NCI-H2227 treated with DMSO at 0.1 percent for 48 hours (cell line): ENCODE measurements at regions not wholly inside any gene's neighbourhood (a gene's known extent, or its start where the extent isn't known, plus 50 kb on each side); places are given as distances from the start of the nearest gene placed in this dataset.

ENCODE experiments used
- DNase-seq: peaks from one replicate; lab custom pipeline; 2025; lab: John Stamatoyannopoulos, UW

- no peak for DNase-seq
Observed at GRCh38 chr3:64354221-64354620, 129.0 kb upstream of the PRICKLE2 start.

GRCh38 chr3:64353226-64353625 is 128.0 kb upstream of the PRICKLE2 start:
- no peak for DNase-seq

DNA sequence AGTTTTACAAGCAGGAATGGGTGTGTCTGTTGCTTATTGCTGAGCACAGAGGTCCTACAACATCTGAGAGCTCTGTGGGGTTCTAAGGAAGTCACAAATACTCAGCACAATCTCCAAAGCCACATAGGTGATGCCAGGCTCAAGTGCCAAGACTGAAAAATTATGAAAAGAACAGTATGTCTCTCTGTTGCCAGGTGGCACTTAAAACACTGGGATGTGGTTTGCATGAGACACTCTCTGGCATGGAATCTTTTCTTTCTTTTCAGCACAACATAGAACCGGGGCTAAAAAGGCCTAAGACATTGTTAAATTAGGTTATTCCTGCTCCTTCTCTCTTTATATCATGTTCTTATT is 127.3 kb upstream of the PRICKLE2 start:
- DNase-seq: no peak

DNA sequence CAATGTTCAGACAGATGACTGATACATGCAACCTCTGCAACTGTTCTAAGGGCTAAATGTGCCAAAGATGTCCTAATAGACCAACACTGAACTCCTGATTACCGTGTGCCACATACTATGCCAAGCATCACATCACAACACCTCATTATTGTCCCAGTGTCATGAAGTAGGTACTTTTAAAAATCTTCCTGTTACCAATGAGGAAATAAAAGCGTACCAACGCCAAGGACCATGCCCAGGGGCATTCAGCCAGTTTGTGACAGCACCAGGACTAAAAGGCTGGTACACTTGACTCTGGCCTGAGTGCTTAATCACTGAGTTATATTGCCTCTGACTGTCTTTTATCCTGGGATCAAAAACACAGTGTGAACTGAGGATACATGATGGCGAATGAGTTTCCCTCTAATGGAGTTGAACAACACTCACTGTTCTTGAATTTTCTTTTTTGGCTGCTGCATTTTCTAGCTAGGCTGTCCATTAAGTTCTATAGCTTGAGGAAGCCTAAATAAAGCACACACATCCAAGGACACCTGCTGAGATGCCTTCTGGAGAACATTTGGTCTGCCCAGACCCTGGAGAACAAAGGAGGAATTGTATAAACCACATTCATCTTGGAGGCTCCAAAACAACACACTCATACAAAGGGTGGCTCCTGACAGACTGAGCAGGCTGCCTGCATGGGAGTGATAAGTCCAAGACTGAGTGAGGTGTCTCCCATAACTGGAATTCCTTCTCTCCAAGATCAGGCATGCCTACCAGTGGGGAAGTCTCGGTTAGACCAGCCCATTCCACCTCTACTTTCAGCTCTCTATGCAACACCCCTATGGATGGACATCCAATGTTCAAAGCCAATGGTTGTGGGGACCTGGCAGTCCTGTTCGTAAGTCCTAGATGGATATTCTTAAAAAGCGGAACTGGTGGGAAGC is 126.7 kb upstream of the PRICKLE2 start:
- no peak for DNase-seq

DNA sequence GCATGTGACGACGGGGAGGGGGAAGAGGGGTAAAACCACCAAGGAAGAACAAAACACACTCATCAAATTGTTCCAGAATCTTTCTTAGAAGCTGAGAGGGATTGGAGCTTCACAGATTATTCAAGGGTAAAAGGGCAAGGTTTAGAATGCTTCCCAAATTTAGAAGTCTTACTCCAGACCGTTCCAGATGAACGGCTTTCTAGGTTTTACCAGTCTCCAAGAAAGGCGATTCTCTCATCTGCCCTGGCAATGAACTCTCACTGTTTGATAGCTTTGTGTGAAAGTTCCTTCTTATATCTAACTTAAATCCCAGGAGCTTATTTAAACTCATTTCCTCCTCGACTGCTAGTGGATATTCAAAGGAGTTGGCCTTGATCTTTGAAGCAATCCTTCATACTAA is 124.3 kb upstream of the PRICKLE2 start:
- DNase-seq: no peak

DNA sequence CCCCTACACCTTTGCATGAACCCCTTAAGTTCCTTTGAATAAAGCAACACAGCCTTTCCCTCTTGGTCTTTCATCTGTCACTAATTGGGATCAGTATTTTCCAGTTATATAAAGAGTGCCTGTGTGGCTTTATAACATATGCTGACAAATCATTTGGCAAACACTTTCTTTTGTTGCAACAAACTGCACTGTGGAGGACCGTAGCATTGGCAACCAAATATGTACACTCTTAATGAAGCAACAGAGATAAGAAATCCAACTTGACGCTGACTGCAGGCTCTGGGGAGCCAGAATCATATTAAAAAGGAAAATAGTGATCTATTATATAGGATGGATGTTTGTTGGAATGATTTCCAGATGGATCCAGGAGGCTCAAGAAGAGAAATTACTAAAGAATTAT is 120.1 kb upstream of the PRICKLE2 start:
- no peak for DNase-seq

- no peak for DNase-seq
Observed at GRCh38 chr3:64344721-64345207, 119.5 kb upstream of the PRICKLE2 start.

GRCh38 chr3:64343689-64344430 is 118.6 kb upstream of the PRICKLE2 start:
- DNase-seq: no peak

DNA sequence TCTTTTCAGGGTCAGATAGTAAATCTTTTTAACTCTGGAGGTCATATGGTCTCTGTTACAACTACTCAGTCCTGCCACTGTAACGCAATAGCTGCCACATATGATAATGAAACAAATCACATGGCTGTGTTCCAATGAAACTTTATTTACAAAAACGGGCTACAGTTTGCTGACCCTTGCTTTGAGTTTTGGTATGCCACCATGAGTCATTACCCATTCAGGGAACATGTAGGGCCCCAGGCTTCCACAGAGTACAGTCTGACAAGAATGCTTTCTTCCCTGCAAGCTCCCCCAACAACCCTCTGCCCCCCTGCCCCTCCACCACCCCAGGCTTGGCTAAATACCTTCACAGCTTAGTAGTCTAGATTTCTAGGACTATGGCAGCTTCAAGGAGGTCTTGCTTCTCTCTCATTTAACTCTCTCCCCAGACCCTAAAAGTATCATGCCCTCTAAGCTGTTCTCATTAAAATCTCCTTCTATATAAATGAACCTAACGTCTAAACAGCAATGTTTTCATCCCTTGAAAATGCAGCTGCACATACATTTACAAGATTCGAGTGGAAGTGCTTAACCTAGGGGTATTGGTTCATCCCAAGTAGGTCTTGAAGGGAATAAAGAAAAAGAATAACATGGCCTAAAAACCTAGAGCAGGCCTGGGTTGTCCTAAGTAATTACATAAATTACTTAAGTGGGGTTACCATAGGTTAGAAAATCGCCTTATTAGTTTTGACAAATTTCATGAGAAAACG is 117.8 kb upstream of the PRICKLE2 start:
- no peak for DNase-seq

DNA sequence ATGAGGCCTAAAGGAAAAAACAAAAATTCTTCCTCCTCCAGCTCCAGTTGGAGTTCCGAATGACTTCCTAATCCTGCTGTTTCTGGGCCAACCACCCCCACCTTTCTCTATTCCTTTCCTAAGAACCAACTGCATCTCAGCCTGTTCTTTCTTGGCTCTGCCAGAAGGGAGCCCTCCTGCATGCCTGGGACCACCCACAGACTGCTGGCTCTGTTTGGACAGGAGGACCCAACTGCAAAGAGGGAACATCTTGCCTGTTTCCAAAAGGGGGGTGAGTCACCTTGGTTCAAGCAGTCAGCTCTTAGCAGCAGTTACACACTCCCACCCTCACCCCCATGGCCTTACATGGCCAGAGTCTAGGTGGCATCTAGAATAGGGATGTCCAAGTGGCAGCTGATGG is 116.0 kb upstream of the PRICKLE2 start:
- DNase-seq: no peak

DNA sequence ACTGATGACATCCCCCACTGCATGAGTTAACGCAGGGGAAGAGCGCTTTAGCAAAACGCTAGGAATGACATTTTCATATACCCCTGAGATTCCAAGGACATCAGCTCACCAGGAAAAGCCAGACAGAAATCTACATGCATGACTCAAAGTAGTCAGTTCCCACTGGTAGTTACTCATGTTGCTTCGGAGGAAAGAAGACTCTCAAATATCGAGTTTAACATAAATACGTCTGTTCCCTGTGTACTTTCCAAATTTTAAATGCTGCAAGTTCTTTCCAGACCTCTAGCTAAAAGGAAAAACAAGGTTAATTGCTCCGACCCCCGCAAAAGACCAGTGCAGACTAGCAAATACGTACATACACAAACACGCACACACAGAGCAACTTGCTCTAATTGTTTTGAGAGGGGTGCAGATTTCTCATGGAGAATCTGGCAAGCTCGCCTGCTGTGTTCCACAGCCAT is 115.4 kb upstream of the PRICKLE2 start:
- DNase-seq: peak; percentile 47

- DNase-seq: no peak
Observed at GRCh38 chr3:64336488-64336887, 111.2 kb upstream of the PRICKLE2 start.

- DNase-seq: peak; percentile 30
Observed at GRCh38 chr3:64332459-64333350, 107.4 kb upstream of the PRICKLE2 start.

DNA sequence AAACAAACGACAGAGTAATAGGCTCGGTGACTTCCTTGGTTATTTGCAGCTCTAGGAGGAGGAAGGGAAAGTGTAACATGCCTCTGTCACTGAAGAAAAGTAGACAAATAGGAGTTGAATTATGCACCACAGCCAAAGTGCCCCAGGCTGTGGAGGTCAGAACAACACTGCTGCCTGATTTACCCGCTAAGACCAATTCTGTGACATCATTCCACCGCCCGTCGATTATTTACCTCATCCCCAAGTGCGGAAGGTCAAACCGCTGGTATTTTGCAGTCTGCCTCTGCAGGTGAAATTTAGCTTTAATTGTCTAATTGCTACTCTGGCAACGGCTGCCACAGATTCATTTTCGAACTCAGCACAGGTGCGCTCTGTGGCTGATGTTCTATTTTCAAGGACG is 106.3 kb upstream of the PRICKLE2 start:
- DNase-seq: peak; percentile 51

DNA sequence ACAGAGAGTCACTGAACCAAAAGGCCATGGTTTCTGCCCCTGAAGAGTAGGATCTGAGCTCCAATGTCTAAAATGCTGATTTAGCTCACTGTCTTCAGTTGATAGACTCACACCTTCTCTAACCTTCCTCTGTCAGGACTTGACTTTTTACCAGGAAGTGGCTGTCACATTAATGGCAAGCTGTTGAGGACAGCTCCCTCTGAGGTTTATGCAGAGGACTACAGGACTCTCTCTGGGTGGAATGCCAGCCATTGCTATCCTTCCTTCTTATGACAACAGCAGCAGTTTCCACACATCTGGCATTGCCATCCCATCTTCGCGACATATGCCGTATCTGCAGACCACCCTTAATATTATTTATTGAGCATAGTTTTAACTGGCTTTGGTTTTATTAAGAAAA is 103.8 kb upstream of the PRICKLE2 start:
- DNase-seq: no peak

- DNase-seq: no peak
Observed at GRCh38 chr3:64327100-64327804, 102.0 kb upstream of the PRICKLE2 start.

- no peak for DNase-seq
Observed at GRCh38 chr3:64321747-64322146, 96.5 kb upstream of the PRICKLE2 start.

DNA sequence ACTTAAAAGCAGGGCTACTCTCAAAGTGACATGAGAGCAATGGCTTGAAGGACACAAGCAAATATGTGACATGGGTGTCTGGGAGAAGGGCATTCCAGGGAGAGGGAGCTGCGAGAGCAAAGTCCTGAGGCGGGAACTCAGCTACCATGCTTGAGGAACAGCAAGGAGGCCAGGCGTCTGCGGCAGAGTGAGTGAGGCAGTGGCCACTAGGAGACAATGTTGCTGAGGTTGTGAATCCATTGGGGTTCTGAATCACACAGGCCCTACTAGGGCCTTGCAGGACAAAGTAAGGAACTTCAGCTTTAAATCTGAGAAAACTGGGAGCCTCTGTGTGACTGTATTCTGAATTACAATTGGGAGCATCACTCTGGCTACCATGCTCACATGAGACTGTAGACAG is 94.1 kb upstream of the PRICKLE2 start:
- no peak for DNase-seq

GRCh38 chr3:64318668-64319271 is 93.5 kb upstream of the PRICKLE2 start:
- DNase-seq: no peak

DNA sequence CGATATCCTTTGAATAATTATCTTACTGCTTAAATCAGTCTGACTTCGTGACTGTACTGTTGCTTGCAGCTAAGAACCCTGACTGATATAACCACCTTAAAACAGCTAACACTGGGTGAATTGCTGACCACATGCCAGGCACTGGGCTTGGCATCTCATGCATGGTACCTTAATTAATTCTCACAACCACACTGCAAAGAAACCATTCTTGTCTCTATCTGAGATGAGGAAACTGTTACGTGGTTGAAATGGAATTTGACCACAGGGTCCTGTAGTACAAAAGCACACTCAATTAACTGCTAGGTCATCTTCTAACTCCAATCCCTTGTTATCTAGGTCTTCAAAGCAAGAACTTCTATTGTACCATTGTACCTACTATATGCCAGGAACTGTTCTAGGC is 92.7 kb upstream of the PRICKLE2 start:
- no peak for DNase-seq
